ENCODE measurements at regions not wholly inside any gene's neighbourhood (a gene's known extent, or its start where the extent isn't known, plus 50 kb on each side); places are given as distances from the start of the nearest gene placed in this dataset.
"Not testable (repeated sequence)": the region's sequence is repeated elsewhere in the genome, so short reads cannot be mapped to it uniquely, and the experiment has no call there.

- H3K4me3 Mint-ChIP-seq (ENCODE audit: low read depth) = no peak overlapping the region
- peaks cover 3% of the 10 kb centered on the region for H3K9me3 Mint-ChIP-seq (ENCODE audit: low read depth)
- H3K36me3 Mint-ChIP-seq (ENCODE audit: insufficient read depth) = no peaks in the 10 kb centered on the region
- H3K4me1 Mint-ChIP-seq (ENCODE audit: low read depth) = peaks cover 7% of the 10 kb centered on the region
- DNase-seq (ENCODE audit: low spot score, unreplicated experiment) = no peak
- no peak for TF ChIP-seq CTCF (IDR thresholded peaks at IDR 0.05; ENCODE audit: unreplicated experiment)
- H3K27me3 Mint-ChIP-seq = peaks cover 4% of the 10 kb centered on the region
- no peak overlapping the region for H3K27ac Mint-ChIP-seq
Measured at GRCh38 chr7:70893422-70893821, 238.5 kb upstream of the GALNT17 start.

- Mint-ChIP-seq H3K9me3 (ENCODE audit: low read depth) (peaks cover 3% of the 10 kb centered on the region), H3K4me3 (ENCODE audit: low read depth) (no peak overlapping the region), H3K27me3 (peaks cover 4% of the 10 kb centered on the region), H3K27ac (no peak overlapping the region), H3K36me3 (ENCODE audit: insufficient read depth) (no peaks in the 10 kb centered on the region), H3K4me1 (ENCODE audit: low read depth) (peaks cover 7% of the 10 kb centered on the region)
- no peak for TF ChIP-seq CTCF (IDR thresholded peaks at IDR 0.05; ENCODE audit: unreplicated experiment)
- no peak for DNase-seq (ENCODE audit: low spot score, unreplicated experiment)
Measured at GRCh38 chr7:70893971-70894715, 237.8 kb upstream of the GALNT17 start.

- Mint-ChIP-seq H3K4me1 (ENCODE audit: low read depth) (peaks cover 7% of the 10 kb centered on the region), H3K27me3 (peaks cover 4% of the 10 kb centered on the region), H3K36me3 (ENCODE audit: insufficient read depth) (no peaks in the 10 kb centered on the region), H3K27ac (no peak overlapping the region), H3K9me3 (ENCODE audit: low read depth) (peaks cover 3% of the 10 kb centered on the region), H3K4me3 (ENCODE audit: low read depth) (no peak overlapping the region)
- no peak for TF ChIP-seq CTCF (IDR thresholded peaks at IDR 0.05; ENCODE audit: unreplicated experiment)
- DNase-seq (ENCODE audit: low spot score, unreplicated experiment) = no peak
Measured at GRCh38 chr7:70894799-70895198, 237.1 kb upstream of the GALNT17 start.

GRCh38 chr7:70895337-70896200 lies 236.4 kb upstream of the GALNT17 start:
- H3K27ac Mint-ChIP-seq = not testable (repeated sequence)

GRCh38 chr7:70907259-70908247 lies 224.4 kb upstream of the GALNT17 start:
- Mint-ChIP-seq H3K36me3 (ENCODE audit: insufficient read depth) (no peaks in the 10 kb centered on the region), H3K4me3 (ENCODE audit: low read depth) (no peak overlapping the region), H3K27me3 (peaks cover 11% of the 10 kb centered on the region), H3K4me1 (ENCODE audit: low read depth) (no peaks in the 10 kb centered on the region), H3K27ac (no peak overlapping the region), H3K9me3 (ENCODE audit: low read depth) (peaks cover 7% of the 10 kb centered on the region)
- TF ChIP-seq CTCF (IDR thresholded peaks at IDR 0.05; ENCODE audit: unreplicated experiment) = no peak
- no peak for DNase-seq (ENCODE audit: low spot score, unreplicated experiment)

More at GRCh38 chr7:70895337-70896200, 236.4 kb upstream of the GALNT17 start:
- H3K27me3 Mint-ChIP-seq; DNase-seq (ENCODE audit: low spot score, unreplicated experiment); H3K4me3 Mint-ChIP-seq (ENCODE audit: low read depth); H3K9me3 Mint-ChIP-seq (ENCODE audit: low read depth); H3K4me1 Mint-ChIP-seq (ENCODE audit: low read depth); H3K36me3 Mint-ChIP-seq (ENCODE audit: insufficient read depth): not testable (repeated sequence)
